H9 (cell line): ENCODE measurements at regions not wholly inside any gene's neighbourhood (a gene's known extent, or its start where the extent isn't known, plus 50 kb on each side); places are given as distances from the start of the nearest gene placed in this dataset.

Experiments
- DNase-seq: peaks from one replicate; pipeline ENCODE4 v3.0.0-alpha.2; 2017
- H2AFZ ChIP-seq: one replicate; pipeline ENCODE4 v1.6.1; 2013; ENCODE audit warnings: mild to moderate bottlenecking, low read length, control low read depth, moderate library complexity
- H2AK5ac ChIP-seq: 2 replicates; pipeline ENCODE4 v1.6.1; 2013; ENCODE audit warnings: low read length, control low read depth, mixed read lengths; ENCODE audit not compliant: insufficient read length
- H2BK120ac ChIP-seq: one replicate; pipeline ENCODE4 v1.6.1; 2013; ENCODE audit warnings: low read depth, mild to moderate bottlenecking, low read length, control low read depth, inconsistent platforms; ENCODE audit not compliant: poor library complexity, severe bottlenecking
- H2BK12ac ChIP-seq: 2 replicates; pipeline ENCODE4 v1.6.1; 2013; ENCODE audit warnings: low read length, control low read depth, mixed read lengths, low read depth; ENCODE audit not compliant: insufficient read length
- H2BK15ac ChIP-seq: 2 replicates; pipeline ENCODE4 v1.6.1; 2013; ENCODE audit warnings: low read depth, low read length, control low read depth
- H2BK20ac ChIP-seq: one replicate; pipeline ENCODE4 v1.6.1; 2013; ENCODE audit warnings: low read depth, mild to moderate bottlenecking, low read length, control low read depth, inconsistent platforms; ENCODE audit not compliant: poor library complexity, severe bottlenecking
- H2BK5ac ChIP-seq: 2 replicates; pipeline ENCODE4 v1.6.1; 2013; ENCODE audit warnings: low read length, control low read depth, mixed read lengths; ENCODE audit not compliant: insufficient read length
- H3K14ac ChIP-seq: 2 replicates; pipeline ENCODE4 v1.6.1; 2013; ENCODE audit warnings: low read length, control low read depth; ENCODE audit not compliant: insufficient read depth
- H3K18ac ChIP-seq: 2 replicates; pipeline ENCODE4 v1.6.1; 2013; ENCODE audit warnings: low read depth, mild to moderate bottlenecking, mixed read lengths, low read length, control low read depth; ENCODE audit not compliant: insufficient read length
- H3K23ac ChIP-seq: 2 replicates; pipeline ENCODE4 v1.6.1; 2013; ENCODE audit warnings: low read length, control low read depth, mixed read lengths, low read depth; ENCODE audit not compliant: insufficient read length
- H3K23me2 ChIP-seq: 2 replicates; pipeline ENCODE4 v1.6.1; 2013; ENCODE audit warnings: low read depth, mild to moderate bottlenecking, mixed read lengths, low read length, control low read depth; ENCODE audit not compliant: insufficient read length, poor library complexity, severe bottlenecking
- H3K27ac ChIP-seq: 2 replicates; pipeline ENCODE4 v1.5.1; 2013; ENCODE audit warnings: low read length, control low read depth, mixed read lengths, low read depth; ENCODE audit not compliant: insufficient read length
- H3K27me3 ChIP-seq: 2 replicates; pipeline ENCODE4 v1.6.1; 2013; ENCODE audit warnings: low read length, control low read depth, inconsistent platforms; ENCODE audit not compliant: insufficient read depth
- H3K4ac ChIP-seq: 2 replicates; pipeline ENCODE4 v1.6.1; 2013; ENCODE audit warnings: low read depth, mild to moderate bottlenecking, control low read depth, inconsistent platforms, low read length, moderate library complexity
- H3K4me1 ChIP-seq: 2 replicates; pipeline ENCODE4 v1.6.1; 2013; ENCODE audit warnings: low read length, control low read depth, inconsistent platforms; ENCODE audit not compliant: insufficient read depth
- H3K4me2 ChIP-seq: 2 replicates; pipeline ENCODE4 v1.6.1; 2013; ENCODE audit warnings: low read length, control low read depth, mixed read lengths; ENCODE audit not compliant: insufficient read length, insufficient read depth
- H3K56ac ChIP-seq: 2 replicates; pipeline ENCODE4 v1.6.1; 2013; ENCODE audit warnings: low read depth, mild to moderate bottlenecking, mixed read lengths, low read length, control low read depth; ENCODE audit not compliant: insufficient read length
- H3K79me1 ChIP-seq: 2 replicates; pipeline ENCODE4 v1.6.1; 2013; ENCODE audit warnings: low read depth, mild to moderate bottlenecking, moderate library complexity, low read length, control low read depth, inconsistent platforms; ENCODE audit not compliant: insufficient read depth, poor library complexity, severe bottlenecking
- H3K79me2 ChIP-seq: 2 replicates; pipeline ENCODE4 v1.6.1; 2013; ENCODE audit warnings: low read length, control low read depth, inconsistent platforms; ENCODE audit not compliant: insufficient read depth
- H3K9ac ChIP-seq: 2 replicates; pipeline ENCODE4 v1.6.1; 2013; ENCODE audit warnings: low read length, control low read depth, mixed read lengths; ENCODE audit not compliant: insufficient read length; ENCODE audit errors: extremely low read depth
- H3K9me3 ChIP-seq: one replicate; pipeline ENCODE4 v1.6.1; 2013; ENCODE audit warnings: low read depth, low read length, inconsistent platforms; ENCODE audit not compliant: control insufficient read depth
- H3T11ph ChIP-seq: one replicate; pipeline ENCODE4 v1.6.1; 2013; ENCODE audit warnings: mild to moderate bottlenecking, low read length, control low read depth, inconsistent platforms
- H4K20me1 ChIP-seq: one replicate; pipeline ENCODE4 v1.6.1; 2013; ENCODE audit not compliant: control insufficient read depth, insufficient read length, insufficient read depth
- H4K5ac ChIP-seq: 2 replicates; pipeline ENCODE4 v1.6.1; 2013; ENCODE audit warnings: low read depth, mild to moderate bottlenecking, mixed read lengths, low read length, control low read depth; ENCODE audit not compliant: insufficient read length
- H4K8ac ChIP-seq: replicated peaks from 2 replicates; pipeline ENCODE4 v1.6.1; 2013; ENCODE audit warnings: low read length, control low read depth, mixed read lengths, low read depth; ENCODE audit not compliant: insufficient read length
- H4K91ac ChIP-seq: 2 replicates; pipeline ENCODE4 v1.6.1; 2013; ENCODE audit warnings: low read depth, mild to moderate bottlenecking, moderate library complexity, mixed read lengths, low read length, control low read depth; ENCODE audit not compliant: insufficient read length
- H3K27ac Mint-ChIP-seq, 3 experiments: 2 replicates in 2 of 3; 3 replicates in 1 of 3; pipeline ENCODE4 v1.8.0; 2020 to 2021; ENCODE audit warnings: mixed read lengths in 3 of 3, mild to moderate bottlenecking in 1 of 3, moderate library complexity in 1 of 3
- H3K27me3 Mint-ChIP-seq: 2 replicates; pipeline ENCODE4 v1.8.0; 2021; ENCODE audit warnings: low read depth, mild to moderate bottlenecking, moderate library complexity, mixed read lengths
- H3K36me3 Mint-ChIP-seq, 3 experiments: 2 replicates in 2 of 3; 3 replicates in 1 of 3; pipeline ENCODE4 v1.8.0; 2020 to 2021; ENCODE audit warnings: low read depth in 3 of 3, mixed read lengths in 3 of 3; ENCODE audit not compliant: insufficient read depth in 1 of 3
- H3K4me1 Mint-ChIP-seq, 2 experiments: 2 replicates each; pipeline ENCODE4 v1.8.0; 2020; ENCODE audit warnings: mixed read lengths in 2 of 2
- H3K4me3 Mint-ChIP-seq, 2 experiments: 2 replicates in 1 of 2; 3 replicates in 1 of 2; pipeline ENCODE4 v1.8.0; 2020 to 2021; ENCODE audit warnings: mild to moderate bottlenecking in 2 of 2, mixed read lengths in 2 of 2, moderate library complexity in 1 of 2
- H3K9me3 Mint-ChIP-seq, 2 experiments: 2 replicates in 1 of 2; 3 replicates in 1 of 2; pipeline ENCODE4 v1.8.0; 2020; ENCODE audit warnings: mild to moderate bottlenecking in 2 of 2, mixed read lengths in 2 of 2, moderate library complexity in 1 of 2
- CTCF ChIP-seq: fragments of 200-600 bp; sonication (generic); conservative IDR thresholded peaks from 3 replicates; pipeline ENCODE4 v1.8.0; 2021; ENCODE audit warnings: antibody characterized with exemption, mild to moderate bottlenecking
- WGBS: extraction: QIAGEN DNeasy Blood & Tissue Kit; methylation state at CpG from one replicate; pipeline ENCODE4 v1.1.7; 2013; ENCODE audit warnings: missing lambda C conversion rate, low lambda C conversion rate, mixed read lengths; ENCODE audit not compliant: insufficient read length; ENCODE audit errors: extremely low coverage; 5-methylcytosine and 5-hydroxymethylcytosine counted together

GRCh38 chr14:27077710-27078109 lies 479.9 kb upstream of the NOVA1 start:
- Histone ChIP-seq H3K9me3 (no peaks in the 10 kb centered on the region), H3K56ac (no peak overlapping the region), H3K18ac (no peak overlapping the region), H3K4me2 (no peak overlapping the region), H2AFZ (no peak overlapping the region), H2BK120ac (no peak overlapping the region), H4K5ac (no peak overlapping the region), H4K20me1 (no peaks in the 10 kb centered on the region), H3K4me1 (no peaks in the 10 kb centered on the region), H2AK5ac (no peak overlapping the region), H3K27me3 (no peaks in the 10 kb centered on the region), H3K27ac (no peak overlapping the region), H4K8ac (no peak overlapping the region), H4K91ac (no peak overlapping the region), H2BK20ac (no peak overlapping the region), H2BK5ac (no peak overlapping the region), H3K23me2 (no peaks in the 10 kb centered on the region), H3K79me1 (no peaks in the 10 kb centered on the region), H3K79me2 (no peaks in the 10 kb centered on the region), H3K9ac (no peak overlapping the region), H3K14ac (no peak overlapping the region), H2BK12ac (no peak overlapping the region), H3T11ph (no peak overlapping the region), H3K23ac (no peak overlapping the region), H2BK15ac (no peak overlapping the region), H3K4ac (no peak overlapping the region)
- no peak for TF ChIP-seq CTCF
- Mint-ChIP-seq H3K36me3 (no peaks in the 10 kb centered on the region), H3K4me3 (no peak overlapping the region), H3K27me3 (no peaks in the 10 kb centered on the region), H3K4me1 (no peaks in the 10 kb centered on the region; a peak in 1 of 4 replicates), H3K27ac (no peak overlapping the region), H3K9me3 (no peaks in the 10 kb centered on the region)
- DNase-seq = no peak
- WGBS = no CpG with 5 or more reads among the region's 2 CpGs
